ENCODE measurements at regions not wholly inside any gene's neighbourhood (a gene's known extent, or its start where the extent isn't known, plus 50 kb on each side); places are given as distances from the start of the nearest gene placed in this dataset.

GRCh38 chr4:67051000-67051789 lies 494.1 kb downstream of the CENPC start:
- no peak for DNase-seq (ENCODE audit: low read depth)
- H3K4me3 ChIP-seq (ENCODE audit: low read depth, low read length) = no peak overlapping the region
- TF ChIP-seq, protein P1, sequence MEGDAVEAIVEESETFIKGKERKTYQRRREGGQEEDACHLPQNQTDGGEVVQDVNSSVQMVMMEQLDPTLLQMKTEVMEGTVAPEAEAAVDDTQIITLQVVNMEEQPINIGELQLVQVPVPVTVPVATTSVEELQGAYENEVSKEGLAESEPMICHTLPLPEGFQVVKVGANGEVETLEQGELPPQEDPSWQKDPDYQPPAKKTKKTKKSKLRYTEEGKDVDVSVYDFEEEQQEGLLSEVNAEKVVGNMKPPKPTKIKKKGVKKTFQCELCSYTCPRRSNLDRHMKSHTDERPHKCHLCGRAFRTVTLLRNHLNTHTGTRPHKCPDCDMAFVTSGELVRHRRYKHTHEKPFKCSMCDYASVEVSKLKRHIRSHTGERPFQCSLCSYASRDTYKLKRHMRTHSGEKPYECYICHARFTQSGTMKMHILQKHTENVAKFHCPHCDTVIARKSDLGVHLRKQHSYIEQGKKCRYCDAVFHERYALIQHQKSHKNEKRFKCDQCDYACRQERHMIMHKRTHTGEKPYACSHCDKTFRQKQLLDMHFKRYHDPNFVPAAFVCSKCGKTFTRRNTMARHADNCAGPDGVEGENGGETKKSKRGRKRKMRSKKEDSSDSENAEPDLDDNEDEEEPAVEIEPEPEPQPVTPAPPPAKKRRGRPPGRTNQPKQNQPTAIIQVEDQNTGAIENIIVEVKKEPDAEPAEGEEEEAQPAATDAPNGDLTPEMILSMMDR (conservative IDR thresholded peaks at IDR 0.05; ENCODE audit: low read depth, low read length) = no peak

GRCh38 chr4:67049446-67049845 lies 495.9 kb downstream of the CENPC start:
- DNase-seq (ENCODE audit: low read depth) = no peak
- no peak overlapping the region for H3K4me3 ChIP-seq (ENCODE audit: low read depth, low read length)
- TF ChIP-seq, protein P1 (conservative IDR thresholded peaks at IDR 0.05; ENCODE audit: low read depth, low read length) = no peak

DNA sequence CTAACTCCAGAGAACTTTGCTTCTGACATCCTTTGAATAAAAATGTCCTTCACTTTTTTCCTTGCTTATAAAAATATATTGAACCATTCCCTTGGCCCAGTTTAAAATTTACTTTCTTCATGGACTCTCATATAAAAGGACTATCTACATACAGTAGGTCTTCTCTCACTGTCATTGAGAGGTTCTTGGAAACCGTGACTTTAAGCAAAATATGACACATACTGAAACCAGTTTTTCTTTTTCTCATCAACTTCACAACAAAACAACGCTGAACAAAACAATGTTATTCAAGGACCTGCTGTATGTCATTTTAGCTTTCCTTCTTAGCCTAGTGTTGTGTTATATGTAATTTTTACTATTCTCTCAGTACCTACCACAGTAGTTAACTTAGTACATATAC lies 496.8 kb downstream of the CENPC start:
- H3K4me3 ChIP-seq (ENCODE audit: low read depth, low read length) = no peak overlapping the region
- TF ChIP-seq, protein P1 (conservative IDR thresholded peaks at IDR 0.05; ENCODE audit: low read depth, low read length) = no peak
- DNase-seq (ENCODE audit: low read depth) = no peak

DNA sequence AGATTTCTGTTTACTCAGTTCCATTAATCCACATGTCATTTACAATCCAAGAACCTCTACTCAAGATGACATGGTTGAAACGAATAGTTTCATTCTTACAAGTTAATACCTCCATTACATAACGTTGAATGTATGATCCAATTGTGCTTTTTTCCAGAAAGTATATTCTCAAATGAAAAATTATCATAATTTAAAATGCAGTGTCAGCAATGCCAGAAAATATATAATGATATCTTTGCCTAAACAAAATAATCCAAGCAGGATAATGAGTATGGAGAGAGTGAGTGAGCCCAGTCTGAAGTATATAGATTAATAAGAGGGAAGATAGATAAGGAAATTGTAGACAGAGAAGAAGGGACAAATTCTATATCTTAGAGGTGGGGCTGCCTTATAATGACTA lies 505.0 kb downstream of the CENPC start:
- no peak for DNase-seq (ENCODE audit: low read depth)
- TF ChIP-seq, protein P1 (conservative IDR thresholded peaks at IDR 0.05; ENCODE audit: low read depth, low read length) = no peak
- H3K4me3 ChIP-seq (ENCODE audit: low read depth, low read length) = no peak overlapping the region

DNA sequence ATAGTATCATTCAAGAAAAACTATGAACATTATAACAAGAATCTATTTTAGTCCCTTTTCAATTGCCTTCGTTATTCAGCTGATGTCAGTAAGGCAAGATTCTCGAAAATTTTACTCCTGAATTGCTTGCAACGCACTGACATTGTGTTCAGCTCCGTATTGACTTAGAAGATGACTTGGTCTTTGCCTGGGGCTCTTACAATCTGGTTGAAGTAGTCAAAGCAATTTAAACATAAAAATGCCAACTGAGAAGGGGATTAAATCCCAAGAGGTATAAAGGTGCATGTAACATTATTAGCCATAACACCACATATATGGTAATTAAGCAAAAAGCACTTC lies 507.1 kb downstream of the CENPC start:
- no peak overlapping the region for H3K4me3 ChIP-seq (ENCODE audit: low read depth, low read length)
- DNase-seq (ENCODE audit: low read depth) = no peak
- TF ChIP-seq, protein P1 (conservative IDR thresholded peaks at IDR 0.05; ENCODE audit: low read depth, low read length) = no peak

DNA sequence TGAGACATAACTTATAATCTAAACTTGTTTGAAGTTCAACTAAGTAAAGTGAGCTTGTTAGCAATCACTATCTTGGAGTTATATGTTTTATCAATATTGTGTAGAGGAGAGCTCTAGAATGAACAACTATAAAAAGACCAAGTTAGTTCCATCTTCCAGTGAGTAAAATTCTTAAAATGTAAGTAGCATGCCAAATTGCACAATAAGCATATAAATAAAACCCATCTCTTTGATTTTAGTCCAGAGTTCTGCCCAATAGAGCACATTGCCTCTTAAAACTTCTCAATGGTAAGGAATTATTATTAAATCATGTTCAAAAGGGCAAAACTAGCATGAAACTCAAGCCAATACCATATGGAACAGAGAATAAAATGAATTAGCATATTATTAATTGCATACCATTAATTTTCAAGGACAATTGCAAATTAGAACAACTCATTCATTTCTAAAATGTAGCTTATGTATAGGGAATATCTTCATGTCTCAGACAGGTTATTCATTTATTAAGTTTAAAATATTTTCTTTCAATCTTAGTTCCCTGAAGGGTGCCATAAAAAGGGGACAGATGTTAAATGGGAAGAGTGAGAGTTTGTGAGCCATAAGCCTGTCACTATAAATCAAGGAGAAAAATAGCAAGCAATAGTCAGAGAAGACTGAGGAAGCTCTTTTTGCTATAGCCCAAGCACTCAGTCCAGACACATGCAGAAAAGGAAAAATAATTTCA lies 507.6 kb downstream of the CENPC start:
- no peak overlapping the region for H3K4me3 ChIP-seq (ENCODE audit: low read depth, low read length)
- TF ChIP-seq, protein P1 (conservative IDR thresholded peaks at IDR 0.05; ENCODE audit: low read depth, low read length) = no peak
- no peak for DNase-seq (ENCODE audit: low read depth)
